Stimulated activated effector memory CD8-positive, alpha-beta T cell treated with anti-CD3 and anti-CD28 coated beads, Interleukin-12 subunit alpha, Interleukin-12 subunit beta, amount 100 ng/mL, for 72 hours (primary cell): ENCODE measurements at regions not wholly inside any gene's neighbourhood (a gene's known extent, or its start where the extent isn't known, plus 50 kb on each side); places are given as distances from the start of the nearest gene placed in this dataset.

Source experiments
- ATAC-seq: fragments of 150-1000 bp; cut with Tn5 transposase; 2 replicates; pipeline ENCODE4 v1.10.0; 2021
- DNase-seq, 2 donors: peaks; one replicate each; pipeline ENCODE4 v3.0.0; 2021 to 2022; ENCODE audit warnings: low spot score in 2 of 2
- H3K27ac Mint-ChIP-seq: one replicate; pipeline ENCODE4 v1.8.0; 2022; ENCODE audit warnings: mild to moderate bottlenecking, mixed read lengths
- H3K36me3 Mint-ChIP-seq: one replicate; pipeline ENCODE4 v1.8.0; 2022; ENCODE audit warnings: mild to moderate bottlenecking, mixed read lengths
- H3K4me1 Mint-ChIP-seq: one replicate; pipeline ENCODE4 v1.8.0; 2022; ENCODE audit warnings: mixed read lengths
- H3K4me3 Mint-ChIP-seq: one replicate; pipeline ENCODE4 v1.8.0; 2022; ENCODE audit warnings: mild to moderate bottlenecking, mixed read lengths
- H3K9me3 Mint-ChIP-seq: one replicate; pipeline ENCODE4 v1.8.0; 2022; ENCODE audit warnings: mixed read lengths

DNA sequence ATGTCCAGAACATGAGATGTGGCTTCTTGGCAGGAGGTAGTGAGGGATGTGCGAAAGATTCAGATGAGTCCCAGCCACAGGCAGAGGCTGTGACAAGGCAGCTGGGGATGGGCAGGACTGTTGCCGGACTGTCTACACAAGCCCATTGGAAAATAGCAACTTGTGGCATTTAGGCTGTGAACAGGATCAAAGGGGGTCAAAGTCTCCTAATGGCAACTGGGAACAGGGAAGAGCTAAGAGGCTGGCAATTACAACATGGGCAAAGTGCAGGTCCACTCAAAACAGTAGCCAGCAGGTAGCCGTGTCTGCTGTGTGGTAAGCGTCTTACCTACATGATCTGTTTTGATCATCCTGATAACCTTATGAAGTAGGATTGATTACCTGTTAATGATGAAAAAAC is 254.2 kb upstream of the ZNF32 start:
- Mint-ChIP-seq H3K4me3 (no peak overlapping the region), H3K9me3 (no peaks in the 10 kb centered on the region), H3K4me1 (no peaks in the 10 kb centered on the region), H3K27ac (no peak overlapping the region), H3K36me3 (no peaks in the 10 kb centered on the region)
- no peak for ATAC-seq
- DNase-seq, result no peak

DNA sequence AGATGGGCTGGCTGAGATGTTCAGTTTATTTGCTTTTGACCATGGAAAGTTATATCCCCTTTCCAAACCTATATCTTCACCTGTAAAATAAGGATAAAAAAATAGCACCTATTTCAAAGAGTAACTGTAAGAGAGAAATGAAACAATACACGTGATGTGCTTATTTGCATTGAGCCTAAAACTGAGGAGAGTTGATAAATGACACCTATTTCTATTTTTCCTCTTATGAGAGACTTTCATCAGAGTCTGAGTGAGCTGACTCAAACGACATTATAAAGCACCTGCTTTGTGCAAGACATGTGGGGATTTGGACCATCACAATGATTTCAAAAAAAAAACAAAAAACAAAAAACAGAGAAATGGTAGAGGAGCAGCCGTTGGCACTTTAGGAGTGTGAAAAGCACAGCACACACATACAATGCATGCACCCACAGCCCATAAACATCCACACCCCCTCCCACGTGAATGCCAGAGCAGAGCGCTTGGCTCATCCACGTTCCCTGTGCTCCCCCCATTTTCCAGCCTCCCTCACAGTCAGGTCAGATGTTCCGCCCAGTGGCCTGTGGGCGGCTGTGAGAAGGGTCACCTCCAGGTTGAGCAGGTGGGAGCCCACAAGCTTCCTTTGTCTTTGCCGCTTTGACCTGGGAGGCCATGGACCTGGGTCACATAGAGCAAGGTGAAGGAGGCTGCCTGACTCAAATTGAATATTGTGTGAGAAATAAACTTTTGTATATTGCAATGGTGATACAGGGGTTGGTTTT is 253.2 kb upstream of the ZNF32 start:
- no peak for ATAC-seq
- DNase-seq, result no peak
- Mint-ChIP-seq H3K4me3 (no peak overlapping the region), H3K9me3 (no peaks in the 10 kb centered on the region), H3K27ac (no peak overlapping the region), H3K36me3 (no peaks in the 10 kb centered on the region), H3K4me1 (no peaks in the 10 kb centered on the region)

DNA sequence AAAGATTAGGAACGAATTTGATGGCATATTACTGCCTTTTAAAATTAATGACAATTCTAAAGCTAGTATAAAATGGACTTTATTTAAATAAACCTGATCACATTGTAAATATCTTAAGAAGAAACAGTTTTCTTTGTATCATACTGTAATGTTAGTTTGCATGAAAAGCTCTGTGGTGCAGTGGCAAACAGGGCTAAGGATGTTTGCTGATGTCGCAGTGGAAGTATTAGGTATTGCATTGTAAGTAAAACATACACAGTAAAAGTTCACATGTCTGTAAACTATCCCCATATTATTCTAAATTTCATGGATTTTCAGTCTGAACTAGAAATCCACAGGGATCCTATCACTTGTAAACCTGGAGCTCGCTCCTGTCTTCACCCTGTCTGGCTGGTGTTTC is 252.6 kb upstream of the ZNF32 start:
- no peaks in the 10 kb centered on the region for H3K4me1 Mint-ChIP-seq
- no peak overlapping the region for H3K27ac Mint-ChIP-seq
- H3K9me3 Mint-ChIP-seq, result no peaks in the 10 kb centered on the region
- ATAC-seq, result no peak
- no peak for DNase-seq
- H3K36me3 Mint-ChIP-seq, result no peaks in the 10 kb centered on the region
- H3K4me3 Mint-ChIP-seq, result no peak overlapping the region

DNA sequence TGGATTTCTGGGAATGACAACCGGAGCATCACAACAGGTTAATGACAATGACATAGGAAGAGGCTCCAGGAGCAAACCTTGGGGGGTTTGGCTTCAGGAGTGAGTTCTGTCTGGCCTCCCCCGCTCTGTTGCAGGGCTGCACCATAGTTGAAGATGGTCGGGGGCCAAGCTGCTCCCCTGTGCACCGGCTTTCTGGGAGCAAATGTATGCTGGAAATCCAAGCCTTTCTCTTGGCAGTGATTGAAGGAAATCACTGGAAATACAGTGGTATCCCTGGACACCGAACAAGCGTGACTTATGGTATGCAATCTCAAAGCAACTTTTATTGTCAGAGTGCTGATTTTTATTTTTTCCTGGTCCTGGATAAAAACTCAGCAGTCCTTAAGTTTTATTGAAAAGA is 251.9 kb upstream of the ZNF32 start:
- Mint-ChIP-seq H3K4me3 (no peak overlapping the region), H3K9me3 (no peaks in the 10 kb centered on the region), H3K4me1 (no peaks in the 10 kb centered on the region), H3K27ac (no peak overlapping the region), H3K36me3 (no peaks in the 10 kb centered on the region)
- ATAC-seq (no peak), DNase-seq (no peak)

DNA sequence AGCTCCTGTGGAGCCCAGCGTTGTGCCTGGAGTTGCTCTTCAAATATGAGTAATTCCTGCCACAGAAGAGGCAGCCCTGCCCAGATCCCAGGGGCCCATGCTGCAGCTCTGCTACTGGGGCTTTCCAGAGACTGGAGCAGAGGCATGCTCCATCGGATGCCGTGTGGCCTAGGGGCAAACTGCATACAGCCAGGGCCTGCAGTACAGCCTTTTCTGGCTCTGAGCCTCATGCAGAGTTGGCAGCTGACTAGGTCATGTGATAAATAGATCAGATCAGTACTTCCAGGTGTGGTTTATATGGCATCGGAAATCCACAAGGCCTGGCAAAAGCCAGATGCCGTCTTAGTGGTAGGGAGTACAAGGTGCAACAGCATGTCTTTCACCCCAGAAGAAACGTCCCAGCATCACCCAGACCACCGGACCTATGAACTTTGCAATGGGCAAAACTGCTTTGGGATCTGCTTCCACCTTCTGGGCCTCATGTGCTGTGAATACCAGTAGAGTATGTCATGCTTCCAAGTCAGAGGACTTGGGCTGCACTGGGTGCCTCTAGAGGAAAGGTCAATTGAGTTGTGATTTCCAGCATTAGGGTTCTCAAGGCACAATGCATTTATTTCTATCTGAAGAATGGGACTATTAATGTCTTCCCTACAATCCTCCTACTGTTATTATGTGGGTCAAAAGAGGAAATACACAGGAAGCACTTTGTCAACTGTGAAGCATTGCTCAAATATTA is 250.7 kb upstream of the ZNF32 start:
- Mint-ChIP-seq H3K27ac (no peak overlapping the region), H3K36me3 (no peaks in the 10 kb centered on the region), H3K4me1 (no peaks in the 10 kb centered on the region), H3K9me3 (no peaks in the 10 kb centered on the region), H3K4me3 (no peak overlapping the region)
- ATAC-seq, result no peak
- DNase-seq, result no peak

DNA sequence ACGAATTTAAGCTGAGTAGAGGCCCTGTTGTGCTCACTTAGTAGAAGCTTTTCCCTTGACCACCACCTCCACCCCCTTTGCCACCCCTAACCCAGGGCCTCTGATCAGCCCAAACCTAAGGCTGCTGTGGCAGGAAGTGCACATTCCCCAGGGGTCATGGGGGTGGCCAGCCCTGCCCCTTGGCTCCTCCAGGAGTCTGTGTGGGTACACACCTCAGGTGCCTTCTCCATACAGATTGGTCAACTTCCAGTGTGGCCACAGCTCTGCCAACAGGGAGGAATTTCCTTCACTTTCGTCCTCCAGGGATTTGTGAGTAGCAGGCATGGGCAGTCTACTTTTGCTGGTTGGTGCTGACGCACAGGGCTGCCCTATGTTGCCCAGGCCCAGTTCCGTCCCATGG is 249.9 kb upstream of the ZNF32 start:
- Mint-ChIP-seq H3K27ac (no peak overlapping the region), H3K4me1 (no peaks in the 10 kb centered on the region), H3K9me3 (no peaks in the 10 kb centered on the region), H3K4me3 (no peak overlapping the region), H3K36me3 (no peaks in the 10 kb centered on the region)
- DNase-seq (no peak), ATAC-seq (no peak)

DNA sequence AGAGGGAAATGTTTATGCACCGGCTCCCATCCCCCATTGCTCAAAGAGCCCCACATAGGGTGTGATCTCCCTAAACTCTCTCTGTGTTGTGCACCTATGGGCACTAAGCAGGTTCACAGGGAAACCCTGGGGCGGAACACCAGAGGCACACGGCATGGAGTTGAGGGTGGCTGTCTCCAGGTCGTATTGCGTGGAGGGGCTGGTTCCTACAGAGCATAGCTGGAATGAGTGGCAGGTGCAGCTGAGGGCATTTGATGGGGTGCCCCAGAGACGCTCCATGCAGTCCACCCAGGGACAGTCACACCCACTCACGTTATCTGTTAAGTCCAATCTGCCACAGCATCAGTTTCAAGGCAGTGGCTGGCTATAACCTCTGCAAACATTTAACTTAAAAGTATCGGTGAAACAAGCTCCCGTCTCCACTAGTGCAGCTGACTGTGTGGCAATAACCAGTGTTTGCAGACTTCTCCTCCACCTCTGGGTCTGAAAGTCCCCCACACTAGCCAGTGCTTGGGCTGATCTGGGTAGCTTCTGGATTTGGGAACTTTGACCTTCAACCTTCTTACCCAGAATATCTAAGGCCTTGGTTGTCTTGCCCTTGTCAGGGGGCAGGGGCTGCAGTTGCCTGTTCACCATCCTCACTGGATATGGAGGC is 249.2 kb upstream of the ZNF32 start:
- no peak for ATAC-seq
- Mint-ChIP-seq H3K9me3 (no peaks in the 10 kb centered on the region), H3K4me3 (no peak overlapping the region), H3K27ac (no peak overlapping the region), H3K36me3 (no peaks in the 10 kb centered on the region), H3K4me1 (no peaks in the 10 kb centered on the region)
- DNase-seq, result no peak

DNA sequence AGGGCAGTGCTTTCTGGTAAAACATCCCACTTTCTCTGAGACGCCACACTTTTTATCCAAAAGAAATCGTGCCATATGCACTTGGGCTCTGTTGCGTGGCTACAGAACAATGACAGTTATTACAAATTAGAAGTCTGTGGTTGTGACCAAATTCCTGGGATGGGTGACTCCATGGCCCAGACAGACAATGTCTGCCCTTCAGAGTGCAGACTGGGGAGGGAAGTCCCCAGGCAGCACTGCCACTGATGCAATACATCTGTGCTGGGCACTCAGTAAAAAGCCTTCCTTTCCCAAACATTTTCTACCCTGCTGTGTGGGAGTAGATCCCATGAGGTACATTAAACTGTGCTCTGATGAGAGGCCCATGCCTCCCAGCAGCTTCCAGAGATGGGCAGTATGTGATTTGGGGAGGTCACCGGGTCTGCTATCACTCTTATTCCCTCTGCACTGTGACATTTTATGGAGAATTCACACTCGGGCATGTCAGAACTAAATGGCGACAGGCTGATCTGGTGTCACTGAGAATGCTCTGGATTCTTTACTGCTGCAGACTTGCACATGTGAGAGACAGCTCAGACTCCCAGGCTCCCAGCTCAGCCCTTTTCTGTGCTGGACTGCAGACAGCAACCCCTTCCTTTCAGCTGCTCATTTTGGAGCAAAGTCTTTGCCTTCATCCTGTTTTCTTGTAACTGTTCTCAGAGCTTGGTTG is 243.5 kb upstream of the ZNF32 start:
- H3K36me3 Mint-ChIP-seq, result no peaks in the 10 kb centered on the region
- no peak for ATAC-seq
- H3K27ac Mint-ChIP-seq, result no peak overlapping the region
- no peak overlapping the region for H3K4me3 Mint-ChIP-seq
- DNase-seq, result no peak
- no peaks in the 10 kb centered on the region for H3K9me3 Mint-ChIP-seq
- H3K4me1 Mint-ChIP-seq, result no peaks in the 10 kb centered on the region

DNA sequence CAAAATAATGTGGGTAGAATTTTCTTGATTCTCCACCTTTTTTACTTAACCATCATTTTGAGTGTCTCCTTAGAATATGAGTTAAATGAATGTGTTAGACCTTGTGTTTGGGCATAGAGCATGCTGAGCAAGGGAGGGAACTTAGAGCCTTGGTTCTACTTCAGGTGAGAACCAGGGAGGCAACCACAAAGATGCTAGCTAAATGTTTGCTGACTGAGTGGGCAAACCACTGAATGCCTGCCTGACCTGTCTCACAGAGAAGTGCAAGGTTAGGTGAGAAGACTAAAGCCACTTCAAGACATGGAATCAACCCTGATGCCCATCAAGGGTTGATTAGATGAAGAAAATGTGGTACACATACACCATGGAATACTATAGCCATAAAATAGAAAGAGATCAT is 242.6 kb upstream of the ZNF32 start:
- H3K9me3 Mint-ChIP-seq, result no peaks in the 10 kb centered on the region
- H3K27ac Mint-ChIP-seq, result no peak overlapping the region
- no peak for DNase-seq
- ATAC-seq, result no peak
- no peaks in the 10 kb centered on the region for H3K36me3 Mint-ChIP-seq
- H3K4me1 Mint-ChIP-seq, result no peaks in the 10 kb centered on the region
- no peak overlapping the region for H3K4me3 Mint-ChIP-seq

DNA sequence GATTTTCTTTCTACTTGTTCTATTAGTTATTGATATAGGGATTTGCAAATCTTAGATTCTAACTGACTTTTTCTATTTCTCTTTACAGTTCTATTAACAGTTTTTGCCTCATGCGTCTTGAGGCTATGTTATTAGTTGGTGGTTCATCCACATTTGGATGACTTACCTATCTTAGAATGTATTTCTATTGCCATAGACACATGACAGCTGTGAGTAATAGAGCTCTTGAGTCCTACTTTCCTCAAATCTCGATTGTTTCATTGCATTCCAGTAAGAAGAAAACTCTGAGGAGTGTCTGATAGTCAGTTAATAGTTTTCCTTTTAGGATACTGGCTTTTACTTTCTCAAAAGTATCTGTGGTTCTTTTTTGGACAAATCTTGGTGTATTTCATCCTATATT is 241.4 kb upstream of the ZNF32 start:
- no peaks in the 10 kb centered on the region for H3K9me3 Mint-ChIP-seq
- no peaks in the 10 kb centered on the region for H3K36me3 Mint-ChIP-seq
- H3K4me3 Mint-ChIP-seq, result no peak overlapping the region
- DNase-seq (no peak), ATAC-seq (no peak)
- no peaks in the 10 kb centered on the region for H3K4me1 Mint-ChIP-seq
- H3K27ac Mint-ChIP-seq, result no peak overlapping the region

DNA sequence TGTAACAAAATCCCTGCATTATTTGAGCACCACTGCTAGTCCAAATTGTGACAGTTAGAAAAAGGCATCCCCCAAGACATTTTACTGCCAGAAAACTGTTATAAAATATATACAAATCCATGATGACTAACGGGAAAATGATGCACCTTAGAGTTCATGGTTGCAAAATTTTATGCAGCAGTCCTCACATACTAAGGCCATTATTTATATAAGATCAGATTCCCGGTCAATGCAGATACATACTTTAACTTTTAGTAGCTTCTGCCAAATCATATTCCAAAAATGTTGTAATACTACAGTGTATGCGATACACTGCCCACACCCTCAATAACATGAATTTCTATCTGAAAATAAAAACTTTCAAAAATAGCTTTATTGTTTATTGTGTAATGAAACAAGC is 239.9 kb upstream of the ZNF32 start:
- no peak for DNase-seq
- Mint-ChIP-seq H3K27ac (no peak overlapping the region), H3K4me3 (no peak overlapping the region), H3K36me3 (no peaks in the 10 kb centered on the region), H3K9me3 (no peaks in the 10 kb centered on the region), H3K4me1 (no peaks in the 10 kb centered on the region)
- ATAC-seq, result no peak

DNA sequence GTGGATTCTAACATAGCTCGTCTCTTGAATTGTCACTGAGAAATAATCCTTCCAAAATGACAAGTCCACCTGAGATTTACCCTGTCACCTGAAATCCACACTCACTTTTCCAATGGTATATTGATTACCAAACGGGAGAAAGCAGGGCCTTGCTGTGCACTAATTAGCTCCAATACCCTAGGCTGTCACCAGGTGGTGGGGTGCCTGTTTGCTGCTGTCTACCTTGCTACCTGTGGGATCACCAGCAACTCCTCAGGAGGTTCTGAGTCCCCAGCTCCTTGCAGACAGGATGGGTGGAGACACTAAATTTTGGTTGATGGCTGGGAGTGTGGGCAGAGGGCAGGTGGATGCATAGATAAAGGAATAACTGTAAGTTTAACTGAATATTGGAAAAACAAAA is 237.2 kb upstream of the ZNF32 start:
- no peaks in the 10 kb centered on the region for H3K4me1 Mint-ChIP-seq
- no peak for DNase-seq
- ATAC-seq, result no peak
- no peaks in the 10 kb centered on the region for H3K9me3 Mint-ChIP-seq
- no peak overlapping the region for H3K27ac Mint-ChIP-seq
- H3K4me3 Mint-ChIP-seq, result no peak overlapping the region
- no peaks in the 10 kb centered on the region for H3K36me3 Mint-ChIP-seq

DNA sequence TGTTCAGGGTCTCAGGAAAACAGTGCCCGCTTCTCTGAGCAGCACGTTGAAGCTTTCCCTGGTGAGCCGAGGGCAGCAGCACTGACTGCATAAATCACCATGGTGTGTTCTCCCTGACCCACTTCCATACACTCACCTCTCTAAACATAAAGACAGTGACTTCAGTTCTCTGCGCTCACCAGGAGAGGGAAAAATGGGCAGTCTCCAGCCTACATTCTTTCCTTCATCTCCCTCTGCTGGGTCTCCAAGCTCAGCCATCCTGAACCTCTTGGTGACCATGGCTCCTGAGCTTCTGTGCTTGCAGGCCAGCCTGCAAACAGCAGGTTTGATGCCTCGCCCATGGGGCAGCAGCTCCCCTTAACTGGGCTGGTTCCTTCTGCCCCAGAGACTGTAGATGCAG is 236.6 kb upstream of the ZNF32 start:
- Mint-ChIP-seq H3K36me3 (no peaks in the 10 kb centered on the region), H3K4me1 (no peaks in the 10 kb centered on the region), H3K27ac (no peak overlapping the region), H3K9me3 (no peaks in the 10 kb centered on the region), H3K4me3 (no peak overlapping the region)
- no peak for DNase-seq
- ATAC-seq, result no peak

DNA sequence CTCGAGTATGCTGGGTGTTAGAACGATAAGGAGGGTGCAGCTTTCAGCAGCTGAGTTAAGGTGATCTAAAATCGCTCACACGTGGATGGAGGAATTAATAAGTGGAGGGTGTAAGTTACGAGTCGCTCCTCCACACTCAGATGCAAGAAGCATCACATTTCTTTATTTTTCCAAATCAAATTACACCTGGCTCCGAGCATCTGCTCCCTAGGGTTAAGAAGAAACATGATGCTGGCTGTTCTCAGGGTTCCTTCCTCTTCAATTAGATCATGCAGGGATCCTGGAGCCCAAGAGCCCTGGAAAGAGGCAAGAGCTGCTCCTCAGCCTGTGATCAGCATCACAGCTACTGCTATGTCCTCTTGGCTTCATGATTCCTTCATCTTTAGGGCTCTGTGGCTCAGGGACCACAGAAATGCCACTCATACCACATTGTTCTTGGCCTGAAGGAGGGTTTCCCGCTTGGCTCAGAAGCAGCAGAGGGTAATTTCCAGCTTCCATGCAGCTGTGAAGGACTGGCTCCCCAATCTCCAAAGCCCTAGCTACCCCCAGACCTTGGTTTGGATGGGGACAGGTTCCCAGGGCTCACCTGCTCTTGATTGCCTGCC is 235.9 kb upstream of the ZNF32 start:
- DNase-seq (no peak), ATAC-seq (no peak)
- Mint-ChIP-seq H3K27ac (no peak overlapping the region), H3K4me1 (no peaks in the 10 kb centered on the region), H3K4me3 (no peak overlapping the region), H3K36me3 (no peaks in the 10 kb centered on the region), H3K9me3 (no peaks in the 10 kb centered on the region)

DNA sequence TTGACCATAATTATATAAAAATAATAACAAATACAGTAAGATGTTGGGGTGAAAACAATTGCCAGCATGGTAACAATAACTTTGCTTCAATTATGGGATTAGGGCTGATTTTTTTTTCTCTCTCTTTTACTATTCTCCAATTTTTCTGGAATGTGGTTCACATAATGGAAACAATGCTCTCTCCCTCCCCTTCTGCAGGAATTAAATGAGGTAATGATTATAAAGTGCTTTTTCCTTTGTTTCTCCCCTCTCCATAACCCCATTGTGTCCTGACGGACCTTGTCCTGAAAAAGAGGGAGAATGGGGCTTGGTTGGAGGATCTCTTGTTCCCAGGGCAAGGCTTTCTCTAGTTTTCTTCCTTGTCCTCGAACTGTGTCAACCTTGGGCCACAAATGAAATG is 234.0 kb upstream of the ZNF32 start:
- Mint-ChIP-seq H3K4me1 (no peaks in the 10 kb centered on the region), H3K4me3 (no peak overlapping the region), H3K36me3 (no peaks in the 10 kb centered on the region), H3K27ac (no peak overlapping the region), H3K9me3 (no peaks in the 10 kb centered on the region)
- ATAC-seq (no peak), DNase-seq (no peak)
